Kidney epithelial cell (primary cell): ENCODE measurements at regions not wholly inside any gene's neighbourhood (a gene's known extent, or its start where the extent isn't known, plus 50 kb on each side); places are given as distances from the start of the nearest gene placed in this dataset.

Source experiments
- DNase-seq: peaks from one replicate; pipeline ENCODE4 v3.0.0-alpha.2; 2010; ENCODE audit warnings: low read depth
- H3K27me3 ChIP-seq: 2 replicates; pipeline ENCODE4 v1.6.0; 2011; ENCODE audit warnings: low read length; ENCODE audit not compliant: control insufficient read depth, insufficient read depth
- H3K36me3 ChIP-seq: 2 replicates; pipeline ENCODE4 v1.5.1; 2011; ENCODE audit warnings: low read length; ENCODE audit not compliant: control insufficient read depth, insufficient read depth
- H3K4me3 ChIP-seq: 2 replicates; pipeline ENCODE4 v1.5.1; 2011; ENCODE audit warnings: low read depth, mild to moderate bottlenecking, control low read depth, low read length
- CTCF ChIP-seq: IDR thresholded peaks from 2 replicates; pipeline ENCODE4 v1.5.1; 2011; ENCODE audit warnings: mild to moderate bottlenecking, moderate library complexity, low read length, control low read depth, inconsistent platforms; ENCODE audit not compliant: insufficient read depth, poor library complexity, severe bottlenecking

GRCh38 chr3:144361002-144361401 is 389.4 kb downstream of the DIPK2A start:
- no peaks in the 10 kb centered on the region for H3K27me3 ChIP-seq
- TF ChIP-seq CTCF = no peak
- DNase-seq = no peak
- no peak overlapping the region for H3K4me3 ChIP-seq
- no peaks in the 10 kb centered on the region for H3K36me3 ChIP-seq

GRCh38 chr3:144362126-144362525 is 390.5 kb downstream of the DIPK2A start:
- DNase-seq = no peak
- H3K4me3 ChIP-seq = no peak overlapping the region
- no peak for TF ChIP-seq CTCF
- no peaks in the 10 kb centered on the region for H3K27me3 ChIP-seq
- no peaks in the 10 kb centered on the region for H3K36me3 ChIP-seq

- H3K27me3 ChIP-seq = no peaks in the 10 kb centered on the region
- no peak for DNase-seq
Measured at GRCh38 chr3:144363856-144364255, 392.2 kb downstream of the DIPK2A start.

GRCh38 chr3:144364737-144365136 is 393.1 kb downstream of the DIPK2A start:
- DNase-seq = no peak
- TF ChIP-seq CTCF = no peak
- Histone ChIP-seq H3K27me3 (no peaks in the 10 kb centered on the region), H3K4me3 (no peak overlapping the region), H3K36me3 (no peaks in the 10 kb centered on the region)

More at GRCh38 chr3:144363856-144364255, 392.2 kb downstream of the DIPK2A start:
- Histone ChIP-seq H3K36me3 (no peaks in the 10 kb centered on the region), H3K4me3 (no peak overlapping the region)
- no peak for TF ChIP-seq CTCF

- no peak overlapping the region for H3K4me3 ChIP-seq
- no peaks in the 10 kb centered on the region for H3K36me3 ChIP-seq
- TF ChIP-seq CTCF = no peak
- H3K27me3 ChIP-seq = no peaks in the 10 kb centered on the region
- no peak for DNase-seq
Measured at GRCh38 chr3:144369129-144369879, 397.7 kb downstream of the DIPK2A start.

GRCh38 chr3:144375088-144375487 is 403.5 kb downstream of the DIPK2A start:
- H3K27me3 ChIP-seq = no peaks in the 10 kb centered on the region
- DNase-seq = peak; percentile 59
- no peak for TF ChIP-seq CTCF
- no peaks in the 10 kb centered on the region for H3K36me3 ChIP-seq
- H3K4me3 ChIP-seq = no peak overlapping the region
